GM21367 (cell line): ENCODE measurements at regions not wholly inside any gene's neighbourhood (a gene's known extent, or its start where the extent isn't known, plus 50 kb on each side); places are given as distances from the start of the nearest gene placed in this dataset.
A peak's percentile ranks its signal among the peaks of the same experiment; 100 is the strongest.

Source experiments
- ATAC-seq: cut with Tn5 transposase; IDR thresholded peaks from one replicate; pipeline ENCODE4 v1.9.1; 2021; ENCODE audit not compliant: unreplicated experiment

DNA sequence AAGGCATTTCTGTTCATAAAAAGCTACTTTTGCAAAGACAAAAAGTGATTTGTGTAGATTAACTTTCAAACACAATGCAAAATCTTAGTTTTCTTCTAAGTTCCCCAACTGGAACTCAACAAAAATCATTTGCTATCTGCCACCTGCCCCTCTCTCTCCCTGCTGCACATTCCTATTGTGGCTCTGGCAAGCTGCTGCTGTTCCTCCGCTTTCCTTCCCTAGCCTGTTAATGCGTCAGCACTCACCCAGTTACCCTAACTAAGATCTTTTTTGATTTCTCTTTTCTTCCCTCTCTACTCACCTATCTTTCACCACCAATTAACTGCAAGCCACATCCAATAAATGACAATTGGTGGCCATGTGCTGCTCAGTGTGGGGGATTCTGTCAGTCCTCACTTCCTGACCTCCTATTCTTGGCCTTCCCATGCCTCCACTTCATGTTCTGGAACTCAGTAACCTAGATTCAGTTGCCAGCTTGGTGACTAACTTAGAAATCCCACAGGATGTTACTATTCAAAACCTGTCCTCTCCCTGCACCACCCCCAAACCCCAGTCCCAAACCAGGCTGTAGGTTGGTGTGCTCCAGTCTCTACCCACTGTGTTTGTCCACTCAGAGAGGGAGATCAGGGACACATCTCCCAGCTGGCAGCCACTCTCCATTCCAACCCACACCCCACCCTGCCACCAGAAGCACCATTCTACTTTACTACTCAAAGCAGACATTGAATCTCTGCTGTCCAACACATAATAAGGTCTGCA, 140.2 kb upstream of the CTTNBP2 start:
- no peak for ATAC-seq

DNA sequence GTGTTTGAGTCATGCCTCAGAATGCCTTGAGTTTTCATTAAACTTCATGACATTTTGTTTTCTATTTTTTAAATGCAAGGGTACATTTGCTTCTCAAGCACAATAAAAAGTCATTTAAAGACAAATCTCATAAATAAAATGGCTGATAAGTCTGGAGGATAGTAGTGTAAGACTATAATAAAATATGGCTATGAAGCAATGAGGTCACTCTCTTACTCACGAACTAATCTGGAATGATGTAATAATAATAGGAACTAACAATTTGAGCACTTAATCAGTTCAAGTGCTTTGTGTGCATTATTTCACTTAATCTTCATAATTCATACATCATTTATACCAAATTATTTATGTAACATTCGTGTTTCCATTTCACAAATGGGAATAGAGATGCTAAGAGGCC, 149.3 kb upstream of the CTTNBP2 start:
- no peak for ATAC-seq

DNA sequence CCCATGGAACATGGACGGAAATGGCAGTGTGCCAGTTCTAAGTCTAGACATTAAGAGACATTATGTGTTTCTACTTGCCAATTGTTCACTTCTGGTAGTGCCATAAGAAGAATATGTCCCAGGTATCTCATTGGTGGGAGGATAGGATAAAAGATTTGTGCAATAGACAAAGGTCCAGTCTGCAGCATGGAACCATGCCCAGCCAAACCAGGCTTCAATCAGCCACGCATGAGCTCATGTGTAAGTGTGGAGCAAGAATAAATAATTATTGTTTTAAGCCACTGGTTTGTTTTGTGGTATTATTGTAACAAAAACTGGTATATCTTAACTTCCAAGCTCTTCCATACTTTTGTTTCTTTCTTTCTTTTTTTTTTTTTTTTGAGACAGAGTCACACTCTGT, 153.6 kb upstream of the CTTNBP2 start:
- ATAC-seq, result no peak

GRCh38 chr7:118028226-118028625, 155.0 kb upstream of the CTTNBP2 start:
- no peak for ATAC-seq

GRCh38 chr7:118029826-118030422, 154.0 kb upstream of the LSM8 start:
- no peak for ATAC-seq

DNA sequence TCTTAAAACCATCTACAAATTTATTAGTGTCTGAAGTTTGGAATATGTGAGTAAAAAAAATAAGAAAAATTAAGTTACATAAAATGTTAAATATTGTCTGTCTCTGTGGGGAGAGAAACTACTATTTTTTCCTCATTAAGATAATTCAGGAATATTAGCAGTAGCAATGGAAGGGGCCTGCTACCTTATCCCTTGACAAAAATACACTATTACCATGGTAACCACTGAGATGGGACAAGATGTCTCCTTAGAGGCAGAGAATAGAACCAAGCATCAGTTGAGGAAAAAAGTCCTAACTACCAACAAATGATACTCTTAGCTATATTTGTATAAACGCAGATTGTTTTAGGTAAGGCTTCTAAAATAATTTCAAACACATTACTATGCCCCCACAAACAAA, 150.7 kb upstream of the LSM8 start:
- no peak for ATAC-seq

DNA sequence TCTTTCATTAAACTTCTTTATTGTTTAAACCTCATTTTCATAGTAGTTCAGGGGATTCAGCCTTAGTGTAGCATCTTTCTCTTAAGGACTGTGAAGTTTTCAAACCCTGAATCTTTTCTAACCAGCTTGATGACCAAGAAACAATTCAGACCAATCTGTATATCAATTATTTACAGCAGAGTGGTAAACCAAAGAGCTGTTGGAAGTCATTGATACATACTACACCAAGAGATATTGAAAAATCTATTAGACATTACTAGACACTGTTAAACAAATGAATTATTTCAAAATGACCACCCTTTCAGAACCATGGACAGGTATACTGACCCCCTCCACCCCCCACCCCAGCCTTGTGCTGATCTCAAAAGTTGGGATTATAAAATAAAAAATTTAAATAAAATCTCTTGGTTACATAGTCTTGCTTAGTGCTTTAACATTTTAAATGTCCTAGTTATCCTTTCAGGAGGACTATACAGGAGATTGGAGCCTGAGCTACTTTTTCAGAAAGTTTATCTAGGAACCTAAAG, 143.9 kb upstream of the LSM8 start:
- ATAC-seq, result no peak

- peak; percentile 72 for ATAC-seq
Measured at GRCh38 chr7:118040562-118040961, 143.4 kb upstream of the LSM8 start.

GRCh38 chr7:118041251-118041878, 142.6 kb upstream of the LSM8 start:
- no peak for ATAC-seq

DNA sequence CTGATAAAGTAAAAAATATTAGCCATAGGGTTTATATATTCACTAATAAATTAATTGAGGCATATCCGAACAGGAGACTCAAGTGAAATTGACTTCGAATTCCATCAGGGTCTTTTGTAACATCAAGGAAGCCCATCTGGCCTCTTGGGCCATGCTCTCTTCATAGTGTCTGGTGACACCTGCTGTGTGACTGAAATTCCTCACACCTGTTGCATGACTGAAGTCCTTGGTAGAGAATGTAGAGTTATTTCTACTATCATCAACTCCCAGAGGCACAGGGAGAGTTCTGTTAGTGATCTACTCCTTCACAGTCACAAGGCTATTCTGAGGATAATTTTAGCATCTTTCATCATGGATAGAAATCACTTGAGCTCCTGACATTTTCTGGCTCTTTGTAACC, 138.3 kb upstream of the LSM8 start:
- no peak for ATAC-seq

DNA sequence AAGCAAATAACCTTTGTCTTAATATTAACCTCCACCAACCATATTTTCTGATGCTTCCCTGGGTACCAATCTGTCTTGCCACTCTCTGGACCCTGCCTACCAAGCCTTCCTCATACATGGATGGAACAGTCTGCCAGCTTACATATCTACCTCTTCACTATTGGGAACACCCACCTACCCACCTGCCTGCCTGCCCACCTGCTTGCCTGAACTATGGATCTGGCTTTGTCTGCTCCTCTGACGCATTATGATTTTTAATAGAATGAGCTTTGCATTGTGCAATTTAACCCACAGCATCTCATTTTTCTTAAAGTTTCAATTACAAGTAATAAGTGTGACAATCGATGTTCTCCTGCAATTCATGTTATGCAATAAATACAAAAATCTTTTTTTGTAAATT, 137.9 kb upstream of the LSM8 start:
- no peak for ATAC-seq

- no peak for ATAC-seq
Measured at GRCh38 chr7:118046801-118047200, 137.2 kb upstream of the LSM8 start.

DNA sequence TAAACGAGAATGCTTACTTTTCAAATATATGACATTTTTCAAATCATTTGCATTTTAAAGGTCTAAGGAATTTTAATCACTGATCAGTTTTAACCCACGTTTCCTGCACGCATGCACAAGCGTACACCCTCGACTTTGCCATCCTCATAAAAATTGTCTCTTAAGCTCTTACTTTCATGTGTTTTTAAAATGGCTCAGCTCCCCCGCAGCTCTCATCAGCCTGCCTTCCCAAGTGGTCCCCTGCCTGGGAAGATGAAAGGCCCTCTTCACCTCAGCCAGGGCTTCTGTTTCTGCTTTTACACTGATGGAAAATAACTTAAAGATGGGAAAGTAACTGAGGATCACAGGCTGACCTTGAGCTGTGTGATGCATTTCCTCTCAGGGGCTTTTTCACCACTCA, 131.6 kb upstream of the LSM8 start:
- no peak for ATAC-seq

DNA sequence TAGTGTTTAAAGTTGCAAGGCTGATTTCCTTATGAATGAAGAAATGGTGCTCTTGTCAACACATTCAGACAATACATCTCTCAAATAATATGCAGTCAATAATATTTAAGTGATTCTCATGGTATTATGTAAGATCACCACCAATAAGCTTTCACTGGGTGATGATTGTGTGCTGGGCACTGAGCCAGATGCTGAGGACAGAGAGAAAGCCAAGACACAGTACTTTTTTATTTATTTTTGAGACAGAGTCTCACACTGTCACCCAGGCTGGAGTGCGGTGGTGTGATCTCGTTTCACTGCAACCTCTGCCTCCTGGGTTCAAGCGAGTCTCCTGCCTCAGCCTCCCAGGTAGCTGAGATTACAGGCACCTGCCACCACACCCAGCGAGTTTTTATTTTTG, 130.6 kb upstream of the LSM8 start:
- no peak for ATAC-seq

DNA sequence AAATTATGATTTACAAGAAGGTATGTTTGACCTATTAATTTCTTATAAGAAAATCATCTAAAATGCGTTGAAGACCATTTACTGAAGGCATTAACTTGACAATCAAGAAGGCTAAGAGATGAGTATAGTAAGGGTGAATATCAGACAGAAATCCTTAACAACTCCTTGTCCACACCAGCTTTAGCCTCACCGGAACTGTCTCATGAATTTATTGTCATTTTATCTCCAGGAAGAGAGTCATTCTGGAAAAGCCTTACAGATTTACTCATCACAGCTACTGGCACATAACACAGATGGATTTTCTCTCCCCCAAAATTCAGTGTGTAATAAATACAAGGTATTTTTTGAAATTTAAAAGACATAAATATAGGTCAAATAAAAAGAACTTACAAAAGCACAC, 129.4 kb upstream of the LSM8 start:
- ATAC-seq, result no peak

GRCh38 chr7:118055647-118056046, 128.3 kb upstream of the LSM8 start:
- no peak for ATAC-seq

DNA sequence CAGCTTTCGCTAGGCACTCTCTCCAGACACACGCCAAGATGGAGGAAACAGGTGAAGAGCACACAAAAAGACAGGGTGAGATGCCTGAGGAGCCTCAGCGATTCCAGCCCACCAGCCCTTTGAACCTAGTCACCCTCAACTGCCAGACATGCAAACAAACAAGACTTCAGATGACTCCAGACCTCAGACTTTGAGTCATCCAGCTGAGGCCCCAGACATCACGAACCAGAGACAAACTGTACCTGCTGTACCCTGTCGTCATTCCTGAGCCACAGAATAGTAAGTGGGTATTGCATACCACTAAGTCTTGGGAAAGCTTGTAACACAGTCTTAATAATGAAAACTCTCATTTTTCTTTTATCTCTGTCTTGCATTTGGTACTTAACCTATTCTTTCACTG, 126.6 kb upstream of the LSM8 start:
- ATAC-seq, result no peak

GRCh38 chr7:118059209-118059608, 124.8 kb upstream of the LSM8 start:
- ATAC-seq, result no peak

- ATAC-seq, result no peak
Measured at GRCh38 chr7:118060692-118061091, 123.3 kb upstream of the LSM8 start.

DNA sequence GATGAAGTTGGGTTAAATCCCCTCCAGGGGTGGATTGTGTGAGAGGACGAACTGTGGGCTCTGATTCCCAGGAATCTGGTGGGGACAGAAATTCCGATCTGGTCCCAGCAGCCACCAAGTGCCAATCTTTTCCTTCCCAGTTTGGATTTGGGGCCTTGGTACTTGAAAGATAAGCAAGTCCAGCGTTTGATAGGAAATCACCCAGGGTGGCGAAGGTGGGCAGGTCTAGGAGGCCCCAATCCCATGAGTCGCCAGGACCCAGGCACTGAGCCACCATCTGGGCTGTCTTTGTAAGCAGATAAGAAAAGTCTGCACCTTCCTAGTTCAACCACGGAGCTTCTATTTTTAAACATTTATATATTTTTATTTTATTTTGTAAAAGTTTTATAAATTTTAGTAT, 122.6 kb upstream of the LSM8 start:
- ATAC-seq, result no peak

GRCh38 chr7:118072893-118073674, 110.9 kb upstream of the LSM8 start:
- no peak for ATAC-seq
